GM23248 (cell line): ENCODE measurements at regions not wholly inside any gene's neighbourhood (a gene's known extent, or its start where the extent isn't known, plus 50 kb on each side); places are given as distances from the start of the nearest gene placed in this dataset.

Source experiments
- DNase-seq: peaks from one replicate; pipeline ENCODE4 v3.0.0-alpha.2; 2015
- H2AFZ ChIP-seq: fragments of 200-600 bp; sonication (generic); 2 replicates; pipeline ENCODE4 v1.6.1; 2016; ENCODE audit warnings: antibody characterized with exemption
- H3F3A ChIP-seq: fragments of 200-600 bp; sonication (generic); 2 replicates; pipeline ENCODE4 v1.6.1; 2016; ENCODE audit warnings: mild to moderate bottlenecking, antibody characterized with exemption, mixed run types; ENCODE audit not compliant: insufficient read depth
- H3K27ac ChIP-seq: fragments of 200-600 bp; sonication (generic); 2 replicates; pipeline ENCODE4 v1.5.1; 2016; ENCODE audit warnings: mild to moderate bottlenecking
- H3K27me3 ChIP-seq: fragments of 200-600 bp; sonication (generic); replicated peaks from 2 replicates; pipeline ENCODE4 v1.6.1; 2016; ENCODE audit warnings: mild to moderate bottlenecking; ENCODE audit not compliant: insufficient read depth
- H3K36me3 ChIP-seq: fragments of 200-600 bp; sonication (generic); 2 replicates; pipeline ENCODE4 v1.6.1; 2016; ENCODE audit warnings: low read depth, mild to moderate bottlenecking
- H3K4me1 ChIP-seq: fragments of 200-600 bp; sonication (generic); 2 replicates; pipeline ENCODE4 v1.6.1; 2016; ENCODE audit warnings: mild to moderate bottlenecking; ENCODE audit not compliant: insufficient read depth
- H3K4me2 ChIP-seq: fragments of 200-600 bp; sonication (generic); one replicate; pipeline ENCODE4 v1.6.1; 2016; ENCODE audit warnings: mild to moderate bottlenecking; ENCODE audit not compliant: unreplicated experiment
- H3K4me3 ChIP-seq: fragments of 200-600 bp; sonication (generic); 2 replicates; pipeline ENCODE4 v1.5.1; 2016; ENCODE audit warnings: mild to moderate bottlenecking
- H3K79me2 ChIP-seq: fragments of 200-600 bp; sonication (generic); 2 replicates; pipeline ENCODE4 v1.6.1; 2016; ENCODE audit warnings: mild to moderate bottlenecking; ENCODE audit not compliant: insufficient read depth
- H3K9ac ChIP-seq: fragments of 200-600 bp; sonication (generic); 2 replicates; pipeline ENCODE4 v1.6.1; 2016; ENCODE audit warnings: mild to moderate bottlenecking
- H3K9me2 ChIP-seq: fragments of 200-600 bp; sonication (generic); 2 replicates; pipeline ENCODE4 v1.6.1; 2016; ENCODE audit warnings: mixed run types, mild to moderate bottlenecking, moderate library complexity; ENCODE audit not compliant: insufficient read depth
- H3K9me3 ChIP-seq: fragments of 200-600 bp; sonication (generic); one replicate; pipeline ENCODE4 v1.6.1; 2017; ENCODE audit warnings: low read depth
- H4K20me1 ChIP-seq: fragments of 200-600 bp; sonication (generic); 2 replicates; pipeline ENCODE4 v1.6.0; 2016; ENCODE audit not compliant: insufficient read depth
- EZH2 ChIP-seq: fragments of 200-600 bp; sonication (generic); IDR thresholded peaks from 2 replicates; pipeline ENCODE4 v1.6.1; 2018; ENCODE audit warnings: antibody characterized with exemption, mild to moderate bottlenecking; ENCODE audit not compliant: insufficient read depth, poor library complexity, severe bottlenecking
- EZH2phosphoT487 ChIP-seq: fragments of 200-600 bp; sonication (generic); IDR thresholded peaks from 2 replicates; pipeline ENCODE4 v1.6.1; 2018; ENCODE audit warnings: antibody characterized with exemption, moderate library complexity, mild to moderate bottlenecking, low read depth; ENCODE audit not compliant: insufficient read depth
- WGBS, 2 experiments: methylation state at CpG; one replicate each; pipeline ENCODE4 v1.1.6; 2015 to 2017; ENCODE audit warnings: low lambda C conversion rate in 2 of 2, low coverage in 1 of 2; ENCODE audit errors: missing lambda C conversion rate in 2 of 2; 5-methylcytosine and 5-hydroxymethylcytosine counted together
- in situ Hi-C: fragments of 300-500 bp; cut with MboI; formaldehyde crosslinking; loops from 2 replicates; pipeline ENCODE4 v1.15.0; 2020

DNA sequence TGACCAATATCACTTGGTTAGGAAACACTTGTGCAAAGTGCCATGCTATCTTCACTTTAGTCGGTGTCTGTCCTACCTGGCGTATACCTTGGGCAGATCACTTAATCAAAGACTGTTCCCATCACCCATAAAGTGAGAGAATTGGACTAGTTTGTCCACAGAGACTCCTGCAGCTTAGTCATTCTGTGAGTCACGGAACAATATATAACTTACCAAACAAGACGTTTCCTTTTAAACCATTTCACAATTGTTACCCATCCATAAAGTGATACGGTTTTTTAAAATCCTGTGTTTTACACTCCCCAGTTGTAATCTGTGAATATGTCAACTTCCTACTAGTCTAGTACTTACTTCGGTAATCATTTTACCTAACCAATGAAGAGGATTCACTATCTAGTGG lies 499.3 kb upstream of the SMIM21 start:
- Histone ChIP-seq H3K27ac (no peak overlapping the region), H2AFZ (no peak overlapping the region), H3F3A (no peaks in the 10 kb centered on the region), H3K4me2 (no peak overlapping the region), H4K20me1 (no peaks in the 10 kb centered on the region), H3K9me2 (no peaks in the 10 kb centered on the region), H3K79me2 (no peaks in the 10 kb centered on the region), H3K4me3 (no peak overlapping the region), H3K27me3 (no peaks in the 10 kb centered on the region), H3K36me3 (no peaks in the 10 kb centered on the region), H3K4me1 (no peaks in the 10 kb centered on the region), H3K9me3 (no peaks in the 10 kb centered on the region), H3K9ac (no peak overlapping the region)
- no peak for DNase-seq
- in situ Hi-C loops, result no loop called here
- 57 to 66% methylated on average over 6 of the region's 6 CpGs for WGBS, 2 experiments
- no peak for TF ChIP-seq EZH2phosphoT487
- TF ChIP-seq EZH2, result no peak

DNA sequence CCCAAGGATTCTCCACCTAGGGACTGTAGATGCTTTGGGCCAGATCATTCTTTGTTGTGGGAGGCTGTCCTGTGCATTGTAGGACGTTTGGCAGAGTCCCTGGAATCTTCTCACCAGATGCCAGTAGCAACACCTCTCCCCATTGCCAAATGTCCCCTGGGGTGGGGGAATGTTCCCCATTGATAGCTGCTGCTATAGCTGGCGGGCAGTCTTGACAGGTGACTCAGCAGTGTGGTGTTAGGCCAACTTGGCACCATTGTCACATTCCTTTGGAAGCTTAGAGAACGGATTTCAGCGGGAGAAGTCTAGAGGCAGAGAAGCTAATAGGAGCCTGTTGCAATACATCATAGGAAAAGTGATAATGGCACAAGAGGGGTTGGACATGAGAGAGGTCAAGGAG lies 495.7 kb upstream of the SMIM21 start:
- WGBS, 2 experiments, result 0 to 3% methylated on average over 4 of the region's 4 CpGs
- no peaks in the 10 kb centered on the region for H3K4me1 ChIP-seq
- no peaks in the 10 kb centered on the region for H3K36me3 ChIP-seq
- no peak overlapping the region for H3K4me3 ChIP-seq
- no peaks in the 10 kb centered on the region for H3K9me2 ChIP-seq
- no peaks in the 10 kb centered on the region for H3K9me3 ChIP-seq
- TF ChIP-seq EZH2phosphoT487 (no peak), EZH2 (no peak)
- no peak overlapping the region for H3K9ac ChIP-seq
- H3K27me3 ChIP-seq, result no peaks in the 10 kb centered on the region
- no peaks in the 10 kb centered on the region for H3F3A ChIP-seq
- H4K20me1 ChIP-seq, result no peaks in the 10 kb centered on the region
- H2AFZ ChIP-seq, result no peak overlapping the region
- H3K79me2 ChIP-seq, result no peaks in the 10 kb centered on the region
- peak; percentile 66 for DNase-seq
- in situ Hi-C loops, result no loop called here
- H3K4me2 ChIP-seq, result no peak overlapping the region
- H3K27ac ChIP-seq, result no peak overlapping the region

DNA sequence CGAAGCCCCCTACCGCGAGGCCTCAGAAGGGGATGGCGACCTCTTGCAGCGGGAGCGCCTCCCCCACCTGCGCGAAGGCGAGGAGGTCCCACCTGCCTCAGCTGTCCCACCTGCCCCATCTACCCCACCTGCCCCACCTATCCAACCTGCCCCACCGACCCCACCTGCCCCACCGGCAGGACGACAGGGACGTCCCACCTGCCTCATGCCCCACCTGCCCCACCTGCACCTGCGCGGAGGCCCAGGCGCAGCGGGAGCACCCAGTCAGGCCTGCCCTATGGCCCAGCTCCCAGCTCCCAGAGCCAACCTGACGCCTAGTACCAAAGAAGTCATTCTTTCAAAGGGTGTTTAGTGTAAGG lies 489.1 kb upstream of the SMIM21 start:
- 35 to 58% methylated on average over 6 to 18 of the region's 18 CpGs for WGBS, 2 experiments
- DNase-seq, result no peak
- in situ Hi-C loops, result no loop called here
- no peaks in the 10 kb centered on the region for H3K4me1 ChIP-seq
- no peaks in the 10 kb centered on the region for H4K20me1 ChIP-seq
- H3K36me3 ChIP-seq, result no peaks in the 10 kb centered on the region
- no peak overlapping the region for H3K9ac ChIP-seq
- peaks cover 5% of the 10 kb centered on the region; the same call in 1 of the 2 replicates for H3K27me3 ChIP-seq
- H3F3A ChIP-seq, result no peaks in the 10 kb centered on the region
- no peak overlapping the region for H3K4me2 ChIP-seq
- no peak for TF ChIP-seq EZH2phosphoT487
- TF ChIP-seq EZH2, result no peak
- H3K4me3 ChIP-seq, result no peak overlapping the region
- H3K9me2 ChIP-seq, result no peaks in the 10 kb centered on the region
- H2AFZ ChIP-seq, result no peak overlapping the region
- no peak overlapping the region for H3K27ac ChIP-seq
- H3K9me3 ChIP-seq, result no peaks in the 10 kb centered on the region
- no peaks in the 10 kb centered on the region for H3K79me2 ChIP-seq

DNA sequence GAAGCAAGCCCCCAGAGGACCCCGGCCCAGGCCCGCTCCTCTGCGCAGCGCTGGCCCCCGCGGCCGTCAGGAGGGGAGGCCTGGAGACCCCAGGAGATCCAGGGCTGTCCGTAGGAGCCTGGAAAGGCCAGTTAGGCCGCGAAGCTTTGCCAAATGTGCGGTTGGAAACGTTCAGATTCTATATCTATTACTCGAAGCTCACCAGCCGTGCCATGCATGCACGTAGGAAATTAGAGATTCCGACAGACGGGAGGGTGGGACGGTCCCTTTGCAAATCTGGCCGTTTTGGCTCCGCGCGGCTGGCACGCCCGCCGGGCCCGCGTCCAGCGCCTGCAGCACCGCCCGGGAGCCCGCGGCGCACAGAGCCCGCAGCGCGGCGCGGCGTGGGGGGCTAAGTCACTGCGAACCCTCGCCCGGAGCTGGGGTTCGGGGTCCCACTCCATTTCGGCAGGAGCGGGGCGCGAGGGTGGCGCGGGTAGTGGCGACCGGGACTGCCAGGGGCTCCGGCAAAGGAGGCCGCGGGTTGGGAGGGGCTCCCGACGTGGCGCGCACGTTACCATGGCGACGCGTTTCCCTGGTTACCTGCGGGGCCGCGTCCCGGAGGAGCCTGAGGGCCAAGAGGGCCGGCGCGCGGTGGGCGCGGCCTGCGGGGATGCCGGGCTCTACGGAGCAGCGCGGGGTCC lies 488.6 kb upstream of the SMIM21 start:
- H3K9ac ChIP-seq, result no peak overlapping the region
- no peak overlapping the region for H3K27ac ChIP-seq
- no peak overlapping the region for H3K4me2 ChIP-seq
- H3K4me1 ChIP-seq, result no peaks in the 10 kb centered on the region
- no peaks in the 10 kb centered on the region for H3K79me2 ChIP-seq
- H3K36me3 ChIP-seq, result no peaks in the 10 kb centered on the region
- in situ Hi-C loops, result no loop called here
- H3K9me3 ChIP-seq, result no peaks in the 10 kb centered on the region
- H3F3A ChIP-seq, result no peaks in the 10 kb centered on the region
- H2AFZ ChIP-seq, result no peak overlapping the region
- DNase-seq, result no peak
- peaks cover 5% of the 10 kb centered on the region; the same call in 1 of the 2 replicates for H3K27me3 ChIP-seq
- no peaks in the 10 kb centered on the region for H4K20me1 ChIP-seq
- no peaks in the 10 kb centered on the region for H3K9me2 ChIP-seq
- WGBS, 2 experiments, result 10 to 11% methylated on average over 70 of the region's 77 CpGs
- TF ChIP-seq EZH2 (peak; percentile 43), EZH2phosphoT487 (no peak)
- H3K4me3 ChIP-seq, result no peak overlapping the region
